Fibroblast of skin of back (primary cell): ENCODE measurements at regions not wholly inside any gene's neighbourhood (a gene's known extent, or its start where the extent isn't known, plus 50 kb on each side); places are given as distances from the start of the nearest gene placed in this dataset.

Experiments used
- DNase-seq: peaks from one replicate; pipeline ENCODE4 v3.0.0-alpha.2; 2013

DNA sequence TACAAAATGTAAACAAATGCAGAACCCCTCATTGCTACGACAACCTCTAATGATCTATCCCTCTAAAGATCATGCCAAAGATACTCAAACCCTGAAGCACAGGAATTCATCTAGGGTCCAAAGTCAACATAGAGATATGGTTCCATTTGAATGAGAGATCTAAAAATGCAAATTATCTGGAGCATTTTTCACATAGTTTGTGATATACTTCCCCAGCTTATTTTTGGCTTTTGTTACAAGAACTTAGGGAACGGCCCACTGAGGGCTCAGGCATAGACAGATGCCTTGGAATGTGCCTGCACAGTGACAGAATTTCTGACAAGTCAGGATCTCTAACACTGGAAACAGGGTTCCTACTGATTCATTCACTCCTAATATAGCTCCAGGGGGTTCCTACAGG lies 258.9 kb upstream of the THBS1 start:
- DNase-seq = peak; percentile 94

DNA sequence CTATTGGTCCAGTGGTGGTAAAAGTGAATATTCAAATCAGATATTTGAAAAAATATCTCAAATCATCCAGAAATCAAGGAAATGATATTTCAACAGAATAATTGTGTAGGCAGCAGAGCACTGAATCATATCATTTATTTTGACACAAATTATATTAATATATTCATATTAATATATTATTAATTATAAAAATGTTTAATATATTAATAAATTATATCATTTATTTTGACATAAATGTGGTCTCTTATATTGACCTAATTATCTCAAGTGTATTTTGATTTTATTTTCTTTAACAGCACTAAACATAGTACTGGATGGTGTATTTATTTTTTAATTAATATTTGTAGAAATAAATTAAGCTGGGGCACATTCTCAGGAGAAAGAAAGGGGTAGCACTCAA lies 257.7 kb upstream of the THBS1 start:
- DNase-seq = no peak

DNA sequence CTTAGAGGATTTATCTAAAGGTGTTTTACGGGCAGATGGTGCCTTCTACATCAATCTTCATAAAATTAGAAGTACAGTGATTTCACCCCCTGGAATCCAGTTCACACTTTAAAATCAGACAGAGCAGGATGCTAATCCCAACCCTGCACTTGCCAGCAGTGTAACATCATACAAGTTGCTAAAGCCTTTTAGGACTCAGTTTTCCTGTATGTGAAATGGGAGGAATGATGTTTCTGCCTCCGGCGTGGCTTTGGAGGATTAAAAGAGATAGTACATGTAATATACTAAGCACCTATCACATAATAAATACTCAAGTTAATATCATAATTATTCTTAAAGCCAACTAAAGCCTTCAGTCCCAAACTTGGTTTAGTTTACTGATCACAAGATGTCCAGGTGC lies 257.2 kb upstream of the THBS1 start:
- DNase-seq = no peak

DNA sequence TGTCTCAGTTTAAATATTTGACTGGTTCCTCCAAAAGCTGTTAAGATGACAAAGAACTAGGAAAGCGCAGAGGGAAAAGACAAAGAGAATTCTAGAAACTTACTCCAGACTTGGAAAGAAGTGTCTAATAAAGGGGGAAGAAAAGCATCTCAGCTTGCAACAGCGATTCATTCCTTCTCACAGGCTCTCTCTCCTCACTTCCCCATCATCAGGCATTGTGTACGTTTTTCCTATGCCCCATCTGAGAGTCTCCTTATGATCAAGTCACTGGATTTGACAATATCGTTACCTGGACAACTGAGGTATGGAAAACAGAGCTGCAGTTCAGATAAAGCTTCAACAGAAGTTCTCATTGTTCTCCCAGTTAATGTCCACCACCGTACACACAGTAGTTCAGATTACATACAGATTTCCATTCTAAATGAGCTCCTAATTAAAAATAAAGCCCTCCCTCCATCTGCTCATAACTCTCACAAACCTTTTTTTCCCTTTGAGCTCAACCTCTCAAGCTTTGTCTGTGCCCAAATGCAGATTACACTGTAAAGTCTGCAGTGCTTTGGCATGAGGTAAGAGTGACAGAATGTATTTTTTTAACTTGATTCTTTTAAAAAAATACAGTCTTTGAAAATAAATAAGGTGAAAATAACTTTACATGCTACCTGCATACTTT lies 254.4 kb upstream of the THBS1 start:
- DNase-seq = no peak

DNA sequence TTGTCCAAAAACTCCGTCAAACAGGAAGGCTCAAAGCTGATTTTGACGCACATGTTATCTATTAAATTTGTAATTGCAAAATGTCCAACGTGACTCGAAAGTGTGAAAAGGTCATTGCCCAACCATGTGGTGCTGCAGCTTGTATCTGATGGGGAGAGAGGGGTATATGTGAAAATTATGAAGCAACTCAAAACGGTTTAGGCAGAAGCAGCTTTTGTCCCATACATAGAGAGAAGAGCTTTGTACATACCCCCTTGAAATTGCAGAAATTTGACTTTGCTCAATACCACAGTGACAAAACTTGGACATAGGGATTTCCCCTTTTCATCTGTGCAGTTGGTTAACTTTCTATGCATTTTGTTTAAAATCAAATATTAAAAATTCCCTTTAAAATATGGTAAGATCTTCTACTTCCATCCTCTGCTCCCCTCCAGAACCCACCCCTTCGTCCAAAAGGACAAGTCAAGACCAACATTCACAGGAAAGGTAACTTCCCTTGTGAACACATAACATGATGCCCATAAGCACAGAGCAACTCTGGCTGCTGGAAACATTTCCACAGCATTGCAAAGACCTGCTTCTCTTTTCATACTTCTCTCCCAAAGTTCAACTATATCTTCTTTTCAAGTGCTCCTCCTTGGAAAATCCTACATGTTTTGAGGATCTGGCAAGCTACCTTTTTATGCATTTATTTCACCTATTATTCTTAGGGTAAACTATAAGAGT lies 253.7 kb upstream of the THBS1 start:
- no peak for DNase-seq

DNA sequence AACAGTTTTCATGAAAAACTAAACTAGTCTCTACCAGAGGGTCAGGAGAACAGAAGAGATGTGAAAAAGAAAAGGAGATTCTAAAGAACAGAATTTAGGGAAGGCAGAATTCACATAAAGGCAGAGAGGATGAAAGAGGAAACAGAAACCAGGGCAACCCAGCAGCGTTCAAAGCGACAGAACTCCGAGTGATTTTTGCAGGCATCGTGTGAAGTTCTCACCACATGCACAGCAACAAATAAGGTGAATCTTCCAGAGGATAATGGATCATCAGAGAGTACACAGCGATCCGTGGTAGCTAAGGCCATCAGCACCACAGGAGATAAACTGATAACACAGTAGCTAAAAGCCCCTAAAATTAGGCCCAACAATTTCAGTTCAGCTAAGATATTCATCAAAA lies 250.8 kb upstream of the THBS1 start:
- DNase-seq = no peak

DNA sequence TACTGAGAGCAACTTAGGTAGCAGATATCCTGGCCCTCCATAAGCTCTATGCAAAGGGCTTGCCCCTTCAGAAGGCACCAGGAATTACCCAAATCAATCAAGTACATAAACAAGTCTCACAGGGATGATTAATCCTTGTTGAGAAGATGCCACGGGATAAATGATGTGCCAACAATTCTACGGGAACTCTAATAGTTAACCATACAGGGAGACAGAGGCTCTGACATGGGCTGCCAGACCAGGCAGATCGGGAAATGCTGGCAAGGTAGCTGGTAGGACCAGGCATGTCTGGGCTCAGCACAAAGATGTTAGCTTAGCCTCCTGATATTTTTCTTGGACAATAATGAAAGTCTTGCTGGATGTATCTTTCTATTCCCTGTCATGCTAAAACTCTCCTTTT lies 249.3 kb upstream of the THBS1 start:
- no peak for DNase-seq

DNA sequence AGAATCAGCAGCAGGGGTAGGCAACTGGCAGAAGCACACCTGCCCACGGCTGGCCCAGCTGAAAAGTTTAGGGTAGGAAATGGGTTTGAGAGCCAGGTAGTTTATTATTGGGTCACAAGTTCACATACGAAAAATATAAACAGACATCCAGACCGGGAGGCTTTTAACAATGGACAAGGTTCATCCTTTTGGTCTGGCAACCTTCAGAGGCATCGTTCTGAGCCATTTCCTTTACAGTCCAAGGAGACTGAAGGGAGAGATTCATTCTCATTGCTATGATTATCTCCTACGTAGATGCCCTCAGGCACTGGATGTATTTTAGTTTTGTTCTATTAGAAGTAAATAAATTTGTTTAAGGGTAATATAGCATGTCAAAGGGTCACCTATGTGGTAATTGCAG lies 248.0 kb upstream of the THBS1 start:
- no peak for DNase-seq

DNA sequence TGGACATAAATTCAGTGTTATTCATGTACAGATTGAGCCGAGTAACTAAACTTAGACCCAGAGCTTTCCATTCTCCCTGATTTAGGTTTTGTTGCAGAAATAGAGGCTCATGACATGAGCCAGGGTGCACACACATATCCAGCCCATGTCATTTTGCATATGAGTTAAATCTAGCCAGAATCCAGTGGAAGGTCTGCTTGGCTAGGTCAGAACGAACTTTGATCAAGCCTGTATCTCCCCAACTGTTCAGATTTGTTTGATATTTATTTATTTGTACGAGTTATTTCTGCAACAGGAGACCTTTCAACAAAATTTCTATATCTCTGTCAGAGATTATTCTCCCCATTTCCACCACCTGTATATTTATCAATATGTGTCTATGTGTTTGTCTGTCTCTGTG lies 247.5 kb upstream of the THBS1 start:
- DNase-seq = no peak

DNA sequence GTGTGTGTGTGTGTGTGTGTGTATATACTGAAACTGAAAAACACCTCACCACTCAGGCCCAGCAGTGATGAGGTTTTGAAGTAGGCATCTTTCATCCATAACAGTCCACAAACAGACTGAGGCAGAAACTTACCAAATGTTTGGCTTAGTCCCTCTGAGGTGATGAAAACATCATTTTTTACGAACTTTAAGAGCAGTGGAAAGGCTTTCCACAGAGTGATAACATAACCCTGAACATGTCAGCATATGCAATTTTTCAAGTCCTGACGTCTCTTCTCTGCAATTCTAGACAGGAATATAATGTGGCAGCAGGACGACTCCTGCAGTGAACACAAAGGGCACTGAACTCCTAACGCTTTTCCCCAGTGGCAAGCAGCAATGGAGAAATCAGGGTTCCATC lies 247.0 kb upstream of the THBS1 start:
- DNase-seq = no peak

DNA sequence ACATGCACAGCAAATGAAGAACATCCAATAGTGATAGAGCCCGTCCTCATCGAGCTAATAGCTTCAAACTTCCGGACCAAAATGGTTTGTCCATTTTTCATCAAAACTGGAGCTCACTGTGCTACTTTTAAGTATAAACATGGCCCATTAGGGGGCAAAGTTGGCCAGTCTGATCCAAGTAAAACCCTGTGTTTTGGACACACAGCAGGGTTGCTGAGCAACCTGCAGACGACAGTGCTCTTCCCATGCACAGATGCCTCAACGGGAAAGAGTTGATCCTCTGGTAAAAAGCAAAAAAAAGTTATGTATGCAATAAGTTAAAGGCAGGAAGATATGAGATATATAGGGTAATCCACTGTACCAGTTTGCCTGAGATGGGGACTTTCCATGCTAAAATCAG lies 244.0 kb upstream of the THBS1 start:
- DNase-seq = no peak

DNA sequence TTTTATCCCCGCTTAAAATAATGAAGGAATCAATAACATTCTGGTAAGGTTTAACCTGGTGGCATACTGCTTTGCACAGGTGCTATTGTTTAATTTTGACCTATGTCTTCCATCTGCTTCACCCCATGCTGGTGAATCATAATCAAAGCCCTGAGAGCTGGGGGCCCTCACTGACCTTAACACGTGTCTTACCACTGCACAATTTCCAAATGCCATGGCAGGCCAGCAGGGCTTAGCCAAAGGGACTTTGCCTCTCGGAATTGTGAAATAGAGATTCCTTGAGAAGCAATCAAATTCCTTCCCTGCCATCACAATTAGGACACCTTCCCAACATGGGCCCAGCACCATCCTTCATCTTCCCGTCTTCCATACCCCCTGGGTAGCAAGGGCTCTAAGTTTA lies 242.6 kb upstream of the THBS1 start:
- DNase-seq = no peak

DNA sequence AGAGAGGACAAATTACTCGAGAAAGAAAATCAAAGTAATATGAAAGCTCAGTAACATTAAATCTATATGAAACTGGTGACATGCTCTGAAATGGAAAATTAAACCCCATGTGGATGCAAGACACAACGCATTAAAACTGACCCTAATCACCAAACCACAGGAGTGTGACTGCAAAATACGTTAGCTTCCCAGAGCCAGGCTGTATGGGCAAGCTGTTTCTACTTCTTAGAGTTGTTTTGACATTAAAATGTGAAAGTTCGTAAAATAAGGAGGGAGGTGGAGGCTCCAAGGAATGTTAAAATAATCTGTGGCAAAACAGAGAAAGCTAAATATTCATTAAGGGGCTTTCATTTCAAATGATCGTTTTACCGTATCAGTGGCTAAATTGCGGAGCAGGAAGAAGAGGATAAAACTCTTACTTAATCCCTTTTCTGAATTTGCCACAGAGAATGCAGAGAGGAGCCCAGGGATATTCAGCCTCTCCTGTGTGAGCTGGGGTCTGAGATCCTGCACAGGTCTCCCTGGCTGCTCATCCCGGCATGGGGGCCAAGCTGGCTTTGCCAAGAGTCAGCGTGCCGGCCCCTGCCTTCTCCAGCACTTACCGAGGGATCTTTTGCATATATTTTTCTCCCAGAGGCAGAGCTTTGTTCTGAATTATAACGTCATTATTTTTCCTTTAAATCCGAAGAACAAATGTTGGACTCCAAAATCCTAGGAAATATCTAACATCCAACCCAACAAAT lies 239.8 kb upstream of the THBS1 start:
- DNase-seq = no peak

DNA sequence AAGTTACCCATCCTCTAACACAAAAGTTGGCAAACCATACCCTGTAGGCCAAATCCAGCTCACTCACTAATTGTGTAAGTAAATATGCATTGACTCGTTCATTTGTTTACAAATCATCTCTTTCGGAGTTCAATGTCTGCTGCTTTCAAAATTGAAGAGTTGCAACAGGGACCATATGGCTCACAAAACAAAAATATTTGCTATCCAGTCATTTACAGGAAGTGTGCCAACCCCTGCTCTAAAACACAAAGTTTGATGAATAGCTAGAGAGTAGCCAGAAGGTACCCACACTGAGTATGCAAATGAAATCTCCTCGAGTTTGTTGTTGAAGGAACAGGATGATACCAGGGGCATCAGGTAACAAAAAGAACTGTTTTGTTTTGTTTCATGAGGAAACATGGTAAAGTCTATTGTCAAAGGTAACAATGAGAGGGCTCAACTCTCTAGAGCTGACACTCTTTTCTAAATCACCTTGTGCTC lies 236.2 kb upstream of the THBS1 start:
- DNase-seq = no peak

DNA sequence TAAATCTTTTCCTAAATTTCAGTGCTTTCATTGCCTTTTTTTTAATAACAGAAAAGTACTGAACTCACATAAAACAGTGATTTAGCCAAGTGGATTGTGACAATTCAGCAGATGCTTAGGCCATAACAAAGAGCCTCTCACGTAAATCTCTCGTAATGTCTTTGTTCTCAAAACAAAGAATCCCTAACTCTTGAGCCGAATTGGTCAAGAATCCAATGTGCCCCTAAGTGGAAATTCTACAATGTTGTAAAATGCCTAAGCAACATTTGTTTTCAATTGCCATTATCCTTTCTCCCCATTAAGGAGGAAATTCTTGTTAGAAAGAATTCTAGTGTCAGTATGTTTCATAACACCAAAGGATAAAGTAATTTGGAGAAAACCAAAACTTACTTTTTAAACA lies 235.7 kb upstream of the THBS1 start:
- no peak for DNase-seq

DNA sequence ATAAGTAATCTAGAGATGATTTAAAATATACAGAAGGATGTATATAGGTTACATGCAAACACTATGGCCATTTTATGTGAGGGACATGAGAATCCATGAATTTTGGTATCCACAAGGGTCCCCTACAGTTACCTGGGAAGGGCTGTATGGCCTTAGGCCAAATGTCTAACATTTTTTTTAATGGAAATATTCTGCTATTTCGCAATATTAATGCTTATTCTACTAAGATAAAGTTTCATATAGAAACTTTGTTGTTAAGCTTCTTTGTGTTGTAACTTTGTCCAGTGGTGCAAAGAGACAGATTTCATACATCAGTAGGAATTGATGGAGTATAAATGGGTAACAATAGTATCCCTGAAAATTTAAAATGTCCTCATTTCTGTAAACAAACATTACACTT lies 233.4 kb upstream of the THBS1 start:
- DNase-seq = no peak

DNA sequence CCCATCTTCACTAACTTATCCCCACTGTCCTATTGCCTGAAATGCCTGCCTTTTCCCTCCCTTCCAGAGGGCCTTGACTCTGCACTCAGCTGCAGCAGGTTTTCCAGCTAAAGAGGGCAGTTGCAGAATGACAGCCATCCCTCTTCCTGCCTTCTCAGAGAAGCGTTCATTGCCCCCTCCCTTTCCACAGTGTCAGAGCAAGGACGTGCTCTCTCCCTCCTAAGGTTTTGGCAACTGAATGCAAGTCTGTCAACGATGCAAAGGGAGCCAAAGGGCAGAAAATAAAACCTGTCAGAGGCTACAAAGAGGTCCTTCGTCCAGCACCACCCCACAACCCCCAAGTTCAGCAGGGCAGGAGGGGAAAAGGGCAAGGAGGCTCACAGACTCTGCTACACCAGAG lies 230.1 kb upstream of the THBS1 start:
- no peak for DNase-seq

DNA sequence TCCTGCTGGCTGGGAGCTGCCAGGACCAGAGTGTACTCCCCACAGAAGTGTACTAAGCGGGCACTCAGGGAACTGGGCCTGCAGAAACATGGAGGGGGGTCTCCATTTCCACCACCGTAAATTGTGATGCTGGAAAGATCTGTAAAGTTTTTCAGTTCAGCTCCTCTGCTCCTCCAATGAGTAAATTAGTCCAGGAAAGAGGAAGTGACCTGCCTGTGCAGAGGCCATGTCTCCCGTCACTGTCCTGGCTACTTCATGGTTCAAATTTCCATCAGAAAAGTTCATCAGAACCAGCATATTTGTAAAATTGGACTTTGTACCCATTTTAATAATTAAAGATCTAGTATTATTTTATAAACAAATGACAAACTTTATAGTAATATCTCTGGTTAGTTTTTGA lies 226.7 kb upstream of the THBS1 start:
- DNase-seq = no peak

DNA sequence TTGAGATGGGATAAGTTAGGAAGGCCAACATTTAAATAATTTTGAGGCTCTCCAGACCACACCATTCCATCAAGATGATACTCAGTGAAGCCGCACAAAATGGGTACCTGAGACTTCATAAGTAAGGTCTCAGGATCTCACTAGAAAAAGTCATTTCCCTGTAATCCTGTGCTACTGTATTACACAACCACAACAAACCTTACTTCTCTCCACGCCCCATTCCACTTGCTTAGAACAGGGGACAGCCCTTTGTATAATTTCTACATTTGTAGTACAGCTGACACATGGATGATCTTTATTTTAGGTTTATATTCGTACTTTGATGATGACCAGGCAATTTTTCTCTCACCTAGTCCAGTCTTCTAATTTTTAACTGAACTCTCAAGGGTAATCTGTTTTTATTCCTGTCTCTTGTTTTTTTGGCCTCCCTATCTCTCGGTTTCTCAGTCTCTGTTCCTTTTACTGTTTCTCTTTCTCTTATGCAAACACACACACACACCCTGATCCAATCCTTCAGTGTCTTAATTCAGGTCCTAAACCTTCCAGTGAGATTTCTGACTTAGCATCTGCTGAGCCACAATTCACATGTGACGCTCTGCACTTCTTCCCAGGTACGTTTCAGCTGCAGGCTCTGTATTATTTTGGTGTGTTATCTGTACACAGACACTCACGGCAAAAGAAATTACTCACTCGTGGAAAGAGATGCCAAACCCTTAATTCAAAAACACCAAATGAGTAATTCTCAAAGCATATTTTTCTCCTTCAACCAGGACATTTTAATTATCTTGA lies 223.2 kb upstream of the THBS1 start:
- no peak for DNase-seq

DNA sequence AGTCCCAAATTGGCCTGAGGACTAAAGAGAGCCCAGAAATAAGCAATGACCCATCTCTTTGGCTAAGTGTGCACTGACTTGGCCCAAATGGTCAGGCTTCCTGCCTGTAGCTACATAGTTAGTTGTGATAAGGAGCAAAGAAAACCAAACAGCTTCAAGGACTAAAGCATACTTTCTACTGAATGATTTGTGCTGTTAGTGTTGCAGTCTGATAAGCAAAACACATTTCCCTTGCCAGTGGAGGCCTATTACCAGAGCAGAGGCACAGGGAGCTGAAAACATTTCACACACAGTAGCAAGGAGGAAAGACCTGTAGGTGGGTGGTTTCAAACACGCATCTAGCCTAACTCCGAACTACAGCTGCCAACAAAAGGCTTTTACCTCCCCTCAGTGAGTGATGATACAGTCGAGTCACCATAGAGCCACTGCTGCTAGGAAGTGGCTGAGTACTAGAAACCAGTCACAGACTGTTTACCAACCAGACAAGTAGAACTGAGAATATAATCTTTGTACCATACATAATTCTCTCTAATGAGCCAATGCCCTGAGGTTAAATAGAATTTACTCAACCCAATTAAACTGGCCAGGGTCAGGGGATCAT lies 222.3 kb upstream of the THBS1 start:
- peak; percentile 41 for DNase-seq

DNA sequence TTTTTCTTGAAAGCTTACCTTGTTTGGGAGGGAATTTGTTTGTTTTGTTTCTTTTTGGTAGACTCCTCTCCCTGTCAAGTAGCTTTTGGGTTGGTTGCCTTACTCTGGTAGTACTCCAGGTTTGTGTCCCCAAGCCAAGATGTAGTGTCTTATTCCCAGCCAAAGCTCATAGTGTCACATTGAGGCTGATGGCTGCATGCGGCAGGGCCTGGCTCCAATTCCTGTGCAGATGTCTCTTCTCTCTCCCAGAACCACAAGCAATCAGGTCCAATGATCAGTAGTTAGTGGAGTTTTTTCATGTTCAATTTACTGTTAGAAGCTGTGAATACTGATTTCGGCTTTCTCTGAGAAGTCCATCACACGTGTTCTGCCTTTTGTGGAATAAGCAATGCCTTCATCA lies 221.1 kb upstream of the THBS1 start:
- no peak for DNase-seq

DNA sequence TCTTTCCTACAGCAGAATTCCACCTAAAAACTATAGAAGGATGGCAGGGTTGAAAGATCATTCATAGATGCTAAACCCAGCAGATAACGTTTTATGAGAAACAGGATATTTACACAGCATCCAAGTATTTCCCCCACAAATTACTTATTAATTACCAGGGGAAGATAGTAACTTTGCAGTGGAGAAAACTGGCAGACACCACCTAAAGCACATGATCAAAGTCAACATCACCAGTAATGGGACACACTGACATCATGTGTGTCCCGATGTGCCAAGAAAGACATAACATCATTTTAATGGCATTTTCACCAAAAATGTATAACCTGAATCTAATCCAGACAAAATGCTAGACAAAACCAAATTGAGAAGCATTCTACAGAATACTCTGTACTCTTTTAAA lies 220.4 kb upstream of the THBS1 start:
- DNase-seq = peak; percentile 79

DNA sequence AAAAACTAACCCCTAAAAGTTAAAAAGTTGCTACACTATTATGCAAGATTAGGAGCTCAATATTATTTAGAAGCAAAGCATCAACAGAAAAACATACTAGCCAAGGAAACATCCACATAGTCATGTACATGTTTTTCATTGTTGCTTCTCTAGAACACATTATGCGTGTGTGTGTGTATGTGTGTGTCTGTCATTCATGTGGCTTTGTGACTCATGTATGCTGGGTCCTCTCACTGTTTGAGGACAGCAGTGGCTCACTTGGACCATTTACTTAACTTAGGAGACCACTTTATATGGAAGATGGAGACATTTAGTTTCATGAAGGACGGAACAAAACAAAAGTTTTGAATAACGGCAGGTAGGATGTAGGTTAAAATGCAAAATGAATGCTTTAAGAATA lies 219.4 kb upstream of the THBS1 start:
- peak; percentile 70 for DNase-seq
